ENCODE measurements at regions not wholly inside any gene's neighbourhood (a gene's known extent, or its start where the extent isn't known, plus 50 kb on each side); places are given as distances from the start of the nearest gene placed in this dataset.

DNA sequence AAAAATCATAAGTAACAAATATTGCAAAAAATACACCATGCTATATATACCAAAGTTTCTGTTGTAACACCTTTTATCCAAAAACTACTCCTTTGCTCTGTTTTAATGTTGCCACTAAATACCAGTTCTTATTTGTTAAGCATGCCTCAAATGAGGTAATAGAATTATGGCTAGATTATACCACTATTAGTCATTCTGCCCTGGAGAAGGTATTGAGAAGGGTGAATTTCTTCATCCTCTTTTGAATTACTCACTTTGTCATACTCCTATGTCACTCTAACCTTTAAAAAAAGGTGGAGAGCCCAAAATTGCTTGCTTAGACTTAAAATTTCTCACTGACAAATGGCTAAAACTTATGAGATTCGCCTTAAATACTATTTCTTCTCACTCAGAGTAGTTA, 750.9 kb downstream of the MAT2B start:
- Histone ChIP-seq H3K27me3 (no peaks in the 10 kb centered on the region), H3K27ac (no peak overlapping the region), H3K4me3 (no peak overlapping the region), H3K4me1 (no peaks in the 10 kb centered on the region), H3K9me3 (no peaks in the 10 kb centered on the region), H3K36me3 (replicated peaks in 1 of 2; ENCODE audit: insufficient read depth in 1 of 2, low read depth in 2 of 2) (no peaks in the 10 kb centered on the region)
- no peak for ATAC-seq
- TF ChIP-seq POLR2A (IDR thresholded peaks at IDR 0.05), result no peak
- TF ChIP-seq, protein P1, sequence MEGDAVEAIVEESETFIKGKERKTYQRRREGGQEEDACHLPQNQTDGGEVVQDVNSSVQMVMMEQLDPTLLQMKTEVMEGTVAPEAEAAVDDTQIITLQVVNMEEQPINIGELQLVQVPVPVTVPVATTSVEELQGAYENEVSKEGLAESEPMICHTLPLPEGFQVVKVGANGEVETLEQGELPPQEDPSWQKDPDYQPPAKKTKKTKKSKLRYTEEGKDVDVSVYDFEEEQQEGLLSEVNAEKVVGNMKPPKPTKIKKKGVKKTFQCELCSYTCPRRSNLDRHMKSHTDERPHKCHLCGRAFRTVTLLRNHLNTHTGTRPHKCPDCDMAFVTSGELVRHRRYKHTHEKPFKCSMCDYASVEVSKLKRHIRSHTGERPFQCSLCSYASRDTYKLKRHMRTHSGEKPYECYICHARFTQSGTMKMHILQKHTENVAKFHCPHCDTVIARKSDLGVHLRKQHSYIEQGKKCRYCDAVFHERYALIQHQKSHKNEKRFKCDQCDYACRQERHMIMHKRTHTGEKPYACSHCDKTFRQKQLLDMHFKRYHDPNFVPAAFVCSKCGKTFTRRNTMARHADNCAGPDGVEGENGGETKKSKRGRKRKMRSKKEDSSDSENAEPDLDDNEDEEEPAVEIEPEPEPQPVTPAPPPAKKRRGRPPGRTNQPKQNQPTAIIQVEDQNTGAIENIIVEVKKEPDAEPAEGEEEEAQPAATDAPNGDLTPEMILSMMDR (IDR thresholded peaks at IDR 0.05), result no peak
- intact Hi-C loops (cut with DNase I), result no loop called here
- no peak for DNase-seq
- 54% methylated on average over 1 of the region's 1 CpG for WGBS, 2 donors

GRCh38 chr5:164256954-164257353, 751.5 kb downstream of the MAT2B start:
- ATAC-seq, result peak; percentile 45
- no peaks in the 10 kb centered on the region for H3K36me3 ChIP-seq (replicated peaks in 1 of 2; ENCODE audit: insufficient read depth in 1 of 2, low read depth in 2 of 2)
- no peak overlapping the region for H3K27ac ChIP-seq
- H3K4me1 ChIP-seq, result no peaks in the 10 kb centered on the region
- H3K27me3 ChIP-seq, result no peaks in the 10 kb centered on the region
- peak in 1 of 4 donors; percentile 6 for DNase-seq
- no peak overlapping the region for H3K4me3 ChIP-seq
- intact Hi-C loops (cut with DNase I), result no loop called here
- 39 to 59% methylated on average over 2 of the region's 2 CpGs for WGBS, 2 donors
- no peaks in the 10 kb centered on the region for H3K9me3 ChIP-seq
- TF ChIP-seq, protein P1 (IDR thresholded peaks at IDR 0.05), result peak in 4 of 7 experiments; percentile 16 to 39 (median 26)
- no peak for TF ChIP-seq POLR2A (IDR thresholded peaks at IDR 0.05)

- no peak overlapping the region for H3K4me3 ChIP-seq
- no peaks in the 10 kb centered on the region for H3K36me3 ChIP-seq (replicated peaks in 1 of 2; ENCODE audit: insufficient read depth in 1 of 2, low read depth in 2 of 2)
- intact Hi-C loops (cut with DNase I), result no loop called here
- H3K27me3 ChIP-seq, result no peaks in the 10 kb centered on the region
- no peak for DNase-seq
- ATAC-seq, result no peak
- H3K27ac ChIP-seq, result no peak overlapping the region
- no peaks in the 10 kb centered on the region for H3K9me3 ChIP-seq
- H3K4me1 ChIP-seq, result no peaks in the 10 kb centered on the region
- WGBS, 2 donors, result 21 to 24% methylated on average over 1 of the region's 1 CpG
- no peak for TF ChIP-seq POLR2A (IDR thresholded peaks at IDR 0.05)
- TF ChIP-seq, protein P1 (IDR thresholded peaks at IDR 0.05), result no peak
Measured at GRCh38 chr5:164265566-164265965, 760.1 kb downstream of the MAT2B start.

DNA sequence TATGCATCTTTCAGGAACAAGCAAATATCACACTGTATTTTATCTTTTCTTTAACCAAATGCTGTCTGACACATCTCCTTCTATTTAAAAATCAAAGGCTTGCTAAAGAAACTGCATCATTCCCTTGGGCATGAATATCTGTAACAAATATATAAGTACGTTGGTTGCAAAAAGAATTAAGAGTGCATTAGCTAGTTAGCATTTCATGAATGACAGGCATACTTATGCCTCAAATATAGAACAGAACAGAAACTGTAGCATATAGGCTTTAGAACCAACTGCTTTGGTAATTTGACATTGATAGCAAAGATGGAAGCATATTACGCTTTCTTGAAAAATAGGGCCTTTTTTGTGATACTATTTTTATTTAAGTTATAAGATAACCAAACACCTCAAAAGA, 761.2 kb downstream of the MAT2B start:
- Histone ChIP-seq H3K4me1 (no peaks in the 10 kb centered on the region), H3K36me3 (replicated peaks in 1 of 2; ENCODE audit: insufficient read depth in 1 of 2, low read depth in 2 of 2) (no peaks in the 10 kb centered on the region), H3K27me3 (no peaks in the 10 kb centered on the region), H3K4me3 (no peak overlapping the region), H3K9me3 (no peaks in the 10 kb centered on the region), H3K27ac (no peak overlapping the region)
- ATAC-seq (no peak), DNase-seq (no peak)
- no peak for TF ChIP-seq POLR2A (IDR thresholded peaks at IDR 0.05)
- TF ChIP-seq, protein P1 (IDR thresholded peaks at IDR 0.05), result no peak
- WGBS, 2 donors, result 70 to 71% methylated on average over 2 of the region's 2 CpGs
- intact Hi-C loops (cut with DNase I), result no loop called here

DNA sequence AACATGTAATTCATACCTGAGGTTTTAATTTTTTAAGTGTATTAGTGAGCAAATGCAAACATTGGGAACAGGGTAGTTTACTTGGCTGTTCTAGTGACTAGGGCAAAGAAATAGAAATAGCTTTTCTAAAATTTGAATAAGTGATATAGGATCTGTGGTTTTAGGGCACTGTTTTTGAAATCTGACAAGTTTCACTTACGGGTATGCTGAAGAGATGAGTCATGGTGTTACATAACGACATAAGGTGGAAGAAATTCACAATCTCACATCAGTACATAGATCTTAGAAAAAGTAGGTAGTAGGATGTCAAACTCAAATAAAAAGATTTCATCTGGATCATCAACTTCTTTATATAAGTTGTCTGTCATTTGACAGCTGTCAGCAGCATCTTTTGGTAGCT, 772.3 kb downstream of the MAT2B start:
- Histone ChIP-seq H3K36me3 (replicated peaks in 1 of 2; ENCODE audit: insufficient read depth in 1 of 2, low read depth in 2 of 2) (no peaks in the 10 kb centered on the region), H3K9me3 (no peaks in the 10 kb centered on the region), H3K27ac (no peak overlapping the region), H3K27me3 (no peaks in the 10 kb centered on the region), H3K4me3 (no peak overlapping the region), H3K4me1 (no peaks in the 10 kb centered on the region)
- DNase-seq, result no peak
- ATAC-seq, result no peak
- 49 to 54% methylated on average over 2 of the region's 2 CpGs for WGBS, 2 donors
- TF ChIP-seq, protein P1 (IDR thresholded peaks at IDR 0.05), result no peak
- TF ChIP-seq POLR2A (IDR thresholded peaks at IDR 0.05), result no peak
- intact Hi-C loops (cut with DNase I), result no loop called here
